Ureter (tissue), 1 donor: ENCODE measurements at regions not wholly inside any gene's neighbourhood (a gene's known extent, or its start where the extent isn't known, plus 50 kb on each side); places are given as distances from the start of the nearest gene placed in this dataset.

Source experiments
- DNase-seq: peaks from one replicate; pipeline ENCODE4 v3.0.0-alpha.2; 2020; ENCODE audit warnings: low spot score
- donor health status: DM: yes; HTN: yes; CAD: no.

- no peak for DNase-seq
Observed at GRCh38 chr11:23336961-23337360, 476.7 kb upstream of the CCDC179 start.

GRCh38 chr11:23353611-23354010 is 493.3 kb upstream of the CCDC179 start:
- no peak for DNase-seq

- no peak for DNase-seq
Observed at GRCh38 chr11:23359297-23359696, 499.0 kb upstream of the CCDC179 start.

GRCh38 chr11:23364076-23364475 is 503.8 kb upstream of the CCDC179 start:
- DNase-seq: no peak

- no peak for DNase-seq
Observed at GRCh38 chr11:23370580-23371275, 510.5 kb upstream of the CCDC179 start.

GRCh38 chr11:23377909-23378308 is 517.6 kb upstream of the CCDC179 start:
- DNase-seq: no peak

GRCh38 chr11:23391031-23391430 is 530.8 kb upstream of the CCDC179 start:
- no peak for DNase-seq

GRCh38 chr11:23398052-23398451 is 537.8 kb upstream of the CCDC179 start:
- no peak for DNase-seq

- DNase-seq: no peak
Observed at GRCh38 chr11:23399995-23400394, 539.7 kb upstream of the CCDC179 start.

- DNase-seq: no peak
Observed at GRCh38 chr11:23403210-23404185, 543.2 kb upstream of the CCDC179 start.

GRCh38 chr11:23404225-23405160 is 544.2 kb upstream of the CCDC179 start:
- no peak for DNase-seq

GRCh38 chr11:23405350-23405937 is 545.2 kb upstream of the CCDC179 start:
- no peak for DNase-seq

- DNase-seq: peak; percentile 40
Observed at GRCh38 chr11:23406131-23406819, 546.0 kb upstream of the CCDC179 start.

- DNase-seq: no peak
Observed at GRCh38 chr11:23413057-23413456, 552.8 kb upstream of the CCDC179 start.

- DNase-seq: no peak
Observed at GRCh38 chr11:23423104-23423503, 562.8 kb upstream of the CCDC179 start.

- DNase-seq: no peak
Observed at GRCh38 chr11:23423656-23424055, 563.4 kb upstream of the CCDC179 start.

GRCh38 chr11:23425381-23425780 is 565.1 kb upstream of the CCDC179 start:
- DNase-seq: no peak

- DNase-seq: no peak
Observed at GRCh38 chr11:23429569-23429968, 569.3 kb upstream of the CCDC179 start.

- DNase-seq: no peak
Observed at GRCh38 chr11:23453522-23453921, 593.2 kb upstream of the CCDC179 start.

GRCh38 chr11:23455321-23455891 is 595.1 kb upstream of the CCDC179 start:
- no peak for DNase-seq
